Loucy (cell line): ENCODE measurements at regions not wholly inside any gene's neighbourhood (a gene's known extent, or its start where the extent isn't known, plus 50 kb on each side); places are given as distances from the start of the nearest gene placed in this dataset.

Experiments used
- CTCF ChIP-seq: fragments of 200-600 bp; sonication (generic); conservative IDR thresholded peaks from 2 replicates; pipeline ENCODE4 v1.5.1; 2014; ENCODE audit warnings: mild to moderate bottlenecking, antibody characterized with exemption, low read length
- EZH2phosphoT487 ChIP-seq: fragments of 200-600 bp; IDR thresholded peaks from 2 replicates; pipeline ENCODE4 v1.6.1; 2018; ENCODE audit warnings: antibody characterized with exemption, mild to moderate bottlenecking, moderate library complexity, borderline replicate concordance

DNA sequence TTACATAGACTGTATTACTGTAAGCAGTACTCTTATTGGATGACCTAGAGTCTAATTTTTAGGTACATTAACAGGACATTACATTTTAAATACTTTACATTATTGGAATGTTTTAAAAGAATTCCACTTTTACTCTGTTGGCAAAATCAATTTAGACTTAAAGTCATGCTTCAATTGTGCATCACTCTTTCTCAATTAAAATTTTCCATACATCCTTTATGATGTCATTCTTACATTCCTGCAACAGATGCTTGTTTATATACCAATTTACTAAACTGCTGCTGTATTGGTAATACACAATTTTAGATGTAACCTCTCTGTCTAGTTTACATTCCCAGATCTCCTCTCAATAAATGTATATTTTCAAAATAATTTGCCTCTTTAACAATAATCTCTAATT is 440.1 kb downstream of the ZEB2 start:
- TF ChIP-seq CTCF (no peak), EZH2phosphoT487 (no peak)
